Pancreas (tissue), 10 donors: ENCODE measurements at regions not wholly inside any gene's neighbourhood (a gene's known extent, or its start where the extent isn't known, plus 50 kb on each side); places are given as distances from the start of the nearest gene placed in this dataset.

Experiments used
- ATAC-seq, 4 donors: fragments of 200-7000 bp; cut with Tn5 transposase; one replicate each; pipeline versions ENCODE4 v1.8.0 to v1.9.1; 2020; ENCODE audit warnings: mild to moderate bottlenecking in 4 of 4, moderate library complexity in 4 of 4
- DNase-seq, 6 donors: peaks; one replicate each; pipeline ENCODE4 v3.0.0-alpha.2; 2020
- FAIRE-seq: peaks from 2 replicates; lab custom pipeline; 2012; peaks lifted over from hg19 to GRCh38; lab: Jason Lieb, UNC
- H3K27ac ChIP-seq, 4 donors: fragments of 200-600 bp; sonication (generic); 1 replicate in 3 of 4; 2 replicates in 1 of 4; pipeline versions ENCODE4 v1.5.0 to v1.8.0; 2020
- H3K27me3 ChIP-seq, 4 donors: fragments of 200-600 bp; one replicate each; pipeline ENCODE4 v1.8.0; 2021
- H3K36me3 ChIP-seq, 3 donors: fragments of 200-600 bp; sonication (generic) in 1 of 3; one replicate each; pipeline versions ENCODE4 v1.5.0 to v1.8.0; 2020 to 2021
- H3K4me1 ChIP-seq, 3 donors: fragments of 200-600 bp; one replicate each; pipeline ENCODE4 v1.8.0; 2021
- H3K4me3 ChIP-seq, 4 donors: fragments of 200-600 bp; sonication (generic) in 2 of 4; one replicate each; pipeline versions ENCODE4 v1.5.0 to v1.8.0; 2020 to 2021
- H3K9me3 ChIP-seq, 4 donors: fragments of 200-600 bp; one replicate each; pipeline ENCODE4 v1.8.0; 2021
- WGBS, 2 donors: extraction: QIAGEN DNeasy Blood & Tissue Kit; methylation state at CpG; one replicate each; pipeline ENCODE4 v1.1.7; 2013; 5-methylcytosine and 5-hydroxymethylcytosine counted together
- intact Hi-C, 3 donors: fragments of 100-400 bp; cut with DNase I; formaldehyde crosslinking; loops; one replicate each; pipeline versions ENCODE4 v1.11.1 to v1.14.2; 2022
- TF ChIP-seq, protein P1 (sequence below), 4 donors: fragments of 200-600 bp; sonication (generic) in 3 of 4; IDR thresholded peaks; one replicate each; pipeline versions ENCODE4 v1.5.0 to v1.8.0; 2021; ENCODE audit warnings: antibody characterized with exemption in 4 of 4
- donor health status: healthy with polysubstance abuse.
- donor health status: DM: no; HTN: no; CAD: no; lungs with moderate emphysema.
- donor health status: DM: no; HTN: no; CAD: no.
- donor health status: control.
- donor health status: control.
- donor health status: Bipolar disorder and iron deficiency.
- donor health status: DM: yes; HTN: yes; CAD: no.
- donor health status: DM: no; HTN: no; CAD: no.
- donor health status: DM: no; HTN: no; CAD: no.
- donor health status: DM: yes; HTN: yes; CAD: no.

DNA sequence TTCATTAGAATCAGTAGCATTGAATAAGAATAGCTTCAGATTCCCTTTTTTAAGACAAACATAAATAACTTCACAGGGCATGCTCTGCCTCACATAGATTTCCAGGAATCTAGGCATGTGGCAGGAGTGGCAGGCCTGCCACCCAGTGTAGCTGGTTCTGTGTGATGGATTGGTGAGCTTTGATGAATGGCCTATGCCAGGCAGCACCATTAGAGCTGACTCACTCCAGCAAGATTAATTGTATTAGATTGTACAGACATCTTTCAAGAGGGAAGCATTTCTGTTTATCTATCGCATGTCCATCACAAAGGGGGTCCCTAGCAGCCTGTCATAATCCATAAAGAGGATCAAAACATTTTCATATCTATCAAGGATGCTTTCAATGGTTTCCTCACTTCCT, 71.9 kb downstream of the NAA11 start:
- intact Hi-C loops, result no loop called here
- DNase-seq (no peak), FAIRE-seq (no peak), ATAC-seq (no peak)
- TF ChIP-seq, protein P1, sequence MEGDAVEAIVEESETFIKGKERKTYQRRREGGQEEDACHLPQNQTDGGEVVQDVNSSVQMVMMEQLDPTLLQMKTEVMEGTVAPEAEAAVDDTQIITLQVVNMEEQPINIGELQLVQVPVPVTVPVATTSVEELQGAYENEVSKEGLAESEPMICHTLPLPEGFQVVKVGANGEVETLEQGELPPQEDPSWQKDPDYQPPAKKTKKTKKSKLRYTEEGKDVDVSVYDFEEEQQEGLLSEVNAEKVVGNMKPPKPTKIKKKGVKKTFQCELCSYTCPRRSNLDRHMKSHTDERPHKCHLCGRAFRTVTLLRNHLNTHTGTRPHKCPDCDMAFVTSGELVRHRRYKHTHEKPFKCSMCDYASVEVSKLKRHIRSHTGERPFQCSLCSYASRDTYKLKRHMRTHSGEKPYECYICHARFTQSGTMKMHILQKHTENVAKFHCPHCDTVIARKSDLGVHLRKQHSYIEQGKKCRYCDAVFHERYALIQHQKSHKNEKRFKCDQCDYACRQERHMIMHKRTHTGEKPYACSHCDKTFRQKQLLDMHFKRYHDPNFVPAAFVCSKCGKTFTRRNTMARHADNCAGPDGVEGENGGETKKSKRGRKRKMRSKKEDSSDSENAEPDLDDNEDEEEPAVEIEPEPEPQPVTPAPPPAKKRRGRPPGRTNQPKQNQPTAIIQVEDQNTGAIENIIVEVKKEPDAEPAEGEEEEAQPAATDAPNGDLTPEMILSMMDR (IDR thresholded peaks at IDR 0.05), result no peak
- Histone ChIP-seq H3K27ac (no peak overlapping the region), H3K4me3 (no peak overlapping the region), H3K9me3 (no peaks in the 10 kb centered on the region), H3K36me3 (no peaks in the 10 kb centered on the region), H3K27me3 (no peaks in the 10 kb centered on the region), H3K4me1 (no peaks in the 10 kb centered on the region)
- 73 to 76% methylated on average over 1 of the region's 1 CpG for WGBS, 2 donors

DNA sequence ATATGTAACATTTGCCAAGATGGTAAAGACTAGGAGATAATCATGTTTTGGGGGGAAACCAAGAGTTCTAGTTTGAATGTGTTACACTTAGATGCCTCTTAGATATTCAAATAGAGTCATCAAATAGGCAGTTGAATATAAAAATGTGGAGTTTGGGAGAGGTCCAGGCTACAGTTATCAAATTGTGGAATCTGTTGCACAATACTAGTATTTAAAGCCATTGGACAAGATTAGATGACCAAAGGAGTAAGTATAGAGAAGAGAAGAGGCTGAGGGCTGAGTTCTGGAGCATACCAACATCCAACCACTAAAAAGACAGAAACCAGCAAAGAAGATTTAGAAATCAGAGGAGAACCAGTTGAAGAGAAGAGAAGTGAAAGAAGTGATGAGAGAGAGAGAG, 72.7 kb downstream of the NAA11 start:
- Histone ChIP-seq H3K27me3 (no peaks in the 10 kb centered on the region), H3K27ac (no peak overlapping the region), H3K9me3 (no peaks in the 10 kb centered on the region), H3K4me3 (no peak overlapping the region), H3K36me3 (no peaks in the 10 kb centered on the region), H3K4me1 (no peaks in the 10 kb centered on the region)
- no peak for ATAC-seq
- intact Hi-C loops, result no loop called here
- DNase-seq, result no peak
- TF ChIP-seq, protein P1 (IDR thresholded peaks at IDR 0.05), result no peak
- no peak for FAIRE-seq

DNA sequence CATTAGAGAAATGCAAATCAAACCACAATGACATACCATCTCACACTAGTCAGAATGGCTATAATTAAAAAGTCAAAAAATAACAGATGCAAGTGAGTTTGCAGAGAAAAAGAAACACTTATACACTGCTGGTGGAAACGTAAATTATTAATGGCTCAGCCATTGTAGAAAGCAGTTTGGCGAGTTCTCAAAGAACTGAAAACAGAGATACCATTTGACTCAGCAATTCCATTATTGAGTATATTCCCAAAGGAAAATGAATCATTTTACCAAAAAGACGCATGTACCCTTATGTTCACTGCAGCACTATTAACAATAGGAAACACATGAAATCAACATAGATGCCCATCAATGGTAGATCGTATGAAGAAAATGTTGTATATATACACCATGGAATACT, 75.0 kb downstream of the NAA11 start:
- H3K36me3 ChIP-seq, result no peaks in the 10 kb centered on the region
- TF ChIP-seq, protein P1 (IDR thresholded peaks at IDR 0.05), result no peak
- ATAC-seq (no peak), DNase-seq (no peak), FAIRE-seq (no peak)
- no peak overlapping the region for H3K4me3 ChIP-seq
- no peaks in the 10 kb centered on the region for H3K9me3 ChIP-seq
- H3K4me1 ChIP-seq, result no peaks in the 10 kb centered on the region
- H3K27ac ChIP-seq, result no peak overlapping the region
- intact Hi-C loops, result no loop called here
- whole genome bisulfite sequencing, 2 donors, result 67 to 72% methylated on average over 4 of the region's 4 CpGs
- no peaks in the 10 kb centered on the region for H3K27me3 ChIP-seq

DNA sequence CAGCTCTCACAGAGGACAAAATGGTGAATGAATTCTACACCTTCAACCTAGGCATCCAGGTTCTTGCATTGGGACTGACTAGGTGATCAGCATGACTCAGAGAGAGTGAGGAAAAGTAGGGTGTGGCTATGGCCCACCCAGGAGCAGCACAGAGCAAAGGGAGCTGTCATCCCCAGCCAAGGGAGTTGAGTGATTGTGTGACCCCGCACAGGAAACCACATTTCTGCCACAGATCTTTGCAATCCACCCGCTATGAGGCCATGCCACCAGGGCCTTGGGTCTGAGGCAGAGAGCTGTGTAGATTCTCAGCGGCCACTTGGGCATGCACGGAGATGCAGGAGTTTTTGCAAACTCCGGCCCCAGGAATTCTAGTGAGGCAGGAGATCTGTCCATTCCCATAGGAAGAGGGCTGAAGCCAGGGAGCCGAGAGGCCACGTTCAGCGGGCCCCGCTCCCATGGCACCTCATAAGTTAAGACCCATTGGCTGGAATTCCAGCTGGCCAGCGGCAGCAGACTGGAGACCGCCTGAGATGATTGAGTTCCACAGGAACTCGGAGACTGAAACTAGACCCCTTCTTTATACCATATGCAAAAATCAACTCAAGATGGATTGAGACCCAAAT, 75.9 kb downstream of the NAA11 start:
- H3K4me3 ChIP-seq, result no peak overlapping the region
- no peaks in the 10 kb centered on the region for H3K36me3 ChIP-seq
- H3K27ac ChIP-seq, result no peak overlapping the region
- no peaks in the 10 kb centered on the region for H3K4me1 ChIP-seq
- FAIRE-seq, result no peak
- 83 to 86% methylated on average over 12 of the region's 12 CpGs for WGBS, 2 donors
- no peaks in the 10 kb centered on the region for H3K9me3 ChIP-seq
- peak in 1 of 6 donors; percentile 14 for DNase-seq
- intact Hi-C loops, result no loop called here
- ATAC-seq, result no peak
- H3K27me3 ChIP-seq, result no peaks in the 10 kb centered on the region
- TF ChIP-seq, protein P1 (IDR thresholded peaks at IDR 0.05), result no peak

DNA sequence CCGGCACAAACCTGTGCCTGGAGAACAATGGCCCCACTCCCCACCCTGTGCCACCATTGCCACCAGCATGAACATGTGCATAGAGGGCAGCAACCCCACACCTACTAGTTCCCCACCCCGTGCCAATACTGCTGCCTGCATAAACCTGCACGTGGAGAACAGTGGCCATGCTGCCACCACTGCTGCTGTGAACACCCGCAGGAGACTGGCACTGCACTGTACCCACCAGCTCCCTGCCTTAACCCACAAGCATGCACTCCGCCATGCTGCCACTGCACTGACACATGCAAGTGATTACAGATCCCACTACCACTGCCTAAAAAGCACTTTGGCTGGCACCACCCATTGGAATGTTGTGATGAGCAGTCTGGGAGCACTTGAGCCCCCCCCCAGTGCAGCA, 77.3 kb downstream of the NAA11 start:
- H3K36me3 ChIP-seq, result no peaks in the 10 kb centered on the region
- H3K4me3 ChIP-seq, result no peak overlapping the region
- intact Hi-C loops, result no loop called here
- FAIRE-seq, result no peak
- H3K9me3 ChIP-seq, result no peaks in the 10 kb centered on the region
- no peaks in the 10 kb centered on the region for H3K27me3 ChIP-seq
- TF ChIP-seq, protein P1 (IDR thresholded peaks at IDR 0.05), result no peak
- peak in 1 of 6 donors; percentile 23 for DNase-seq
- no peak for ATAC-seq
- 83 to 85% methylated on average over 5 of the region's 5 CpGs for WGBS, 2 donors
- no peak overlapping the region for H3K27ac ChIP-seq
- no peaks in the 10 kb centered on the region for H3K4me1 ChIP-seq
